GM21723 (cell line): ENCODE measurements at regions not wholly inside any gene's neighbourhood (a gene's known extent, or its start where the extent isn't known, plus 50 kb on each side); places are given as distances from the start of the nearest gene placed in this dataset.
"Not testable (repeated sequence)": the region's sequence is repeated elsewhere in the genome, so short reads cannot be mapped to it uniquely, and the experiment has no call there.

Source experiments
- ATAC-seq: cut with Tn5 transposase; IDR thresholded peaks from one replicate; pipeline ENCODE4 v1.9.1; 2021; ENCODE audit warnings: mild to moderate bottlenecking, moderate library complexity; ENCODE audit not compliant: unreplicated experiment

GRCh38 chr10:123221418-123221817 is 67.2 kb downstream of the BUB3 start:
- ATAC-seq, result no peak

- no peak for ATAC-seq
Measured at GRCh38 chr10:123222832-123223231, 68.6 kb downstream of the BUB3 start.

GRCh38 chr10:123227706-123228105 is 73.5 kb downstream of the BUB3 start:
- ATAC-seq, result no peak

- ATAC-seq, result no peak
Measured at GRCh38 chr10:123229927-123230630, 75.9 kb downstream of the BUB3 start.

- ATAC-seq, result not testable (repeated sequence)
Measured at GRCh38 chr10:123232879-123233278, 78.7 kb downstream of the BUB3 start.

- not testable (repeated sequence) for ATAC-seq
Measured at GRCh38 chr10:123235014-123235413, 80.8 kb downstream of the BUB3 start.

- ATAC-seq, result no peak
Measured at GRCh38 chr10:123236126-123236525, 81.9 kb downstream of the BUB3 start.

- ATAC-seq, result no peak
Measured at GRCh38 chr10:123240250-123240649, 86.0 kb downstream of the BUB3 start.

GRCh38 chr10:123240776-123241175 is 86.6 kb downstream of the BUB3 start:
- ATAC-seq, result no peak

- no peak for ATAC-seq
Measured at GRCh38 chr10:123241391-123242141, 87.4 kb downstream of the BUB3 start.

- ATAC-seq, result no peak
Measured at GRCh38 chr10:123244747-123245146, 90.5 kb downstream of the BUB3 start.

GRCh38 chr10:123245264-123245663 is 91.1 kb downstream of the BUB3 start:
- no peak for ATAC-seq

- ATAC-seq, result no peak
Measured at GRCh38 chr10:123249894-123250293, 95.7 kb downstream of the BUB3 start.

GRCh38 chr10:123250640-123251039 is 96.4 kb downstream of the BUB3 start:
- no peak for ATAC-seq

GRCh38 chr10:123252779-123253178 is 98.6 kb downstream of the BUB3 start:
- no peak for ATAC-seq

GRCh38 chr10:123254343-123254742 is 100.1 kb downstream of the BUB3 start:
- ATAC-seq, result not testable (repeated sequence)

GRCh38 chr10:123257904-123258456 is 103.8 kb downstream of the BUB3 start:
- no peak for ATAC-seq

- no peak for ATAC-seq
Measured at GRCh38 chr10:123259081-123259480, 104.9 kb downstream of the BUB3 start.

GRCh38 chr10:123259791-123260190 is 105.6 kb downstream of the BUB3 start:
- no peak for ATAC-seq

- no peak for ATAC-seq
Measured at GRCh38 chr10:123262456-123262855, 108.3 kb downstream of the BUB3 start.

GRCh38 chr10:123266971-123267370 is 112.8 kb downstream of the BUB3 start:
- ATAC-seq, result no peak

GRCh38 chr10:123269017-123269552 is 114.9 kb downstream of the BUB3 start:
- no peak for ATAC-seq
